Hematopoietic multipotent progenitor cell treated with erythropoietin and hydrocortisone succinate and interleukin-3 and kit ligand, for 4 days (in vitro differentiated cells): ENCODE measurements at regions not wholly inside any gene's neighbourhood (a gene's known extent, or its start where the extent isn't known, plus 50 kb on each side); places are given as distances from the start of the nearest gene placed in this dataset.

Experiments used
- DNase-seq: peaks from one replicate; pipeline ENCODE4 v3.0.0-alpha.2; 2015

GRCh38 chr1:98104289-98104688 is 183.5 kb upstream of the DPYD start:
- DNase-seq: no peak

GRCh38 chr1:98103617-98104285 is 182.9 kb upstream of the DPYD start:
- no peak for DNase-seq

- no peak for DNase-seq
Observed at GRCh38 chr1:98102345-98103030, 181.7 kb upstream of the DPYD start.

GRCh38 chr1:98101364-98101763 is 180.5 kb upstream of the DPYD start:
- no peak for DNase-seq

- DNase-seq: no peak
Observed at GRCh38 chr1:98099501-98099900, 178.7 kb upstream of the DPYD start.

- no peak for DNase-seq
Observed at GRCh38 chr1:98098473-98098872, 177.6 kb upstream of the DPYD start.

- no peak for DNase-seq
Observed at GRCh38 chr1:98090351-98090750, 169.5 kb upstream of the DPYD start.

- no peak for DNase-seq
Observed at GRCh38 chr1:98088381-98088780, 167.5 kb upstream of the DPYD start.

GRCh38 chr1:98086796-98087441 is 166.1 kb upstream of the DPYD start:
- no peak for DNase-seq

GRCh38 chr1:98086156-98086555 is 165.3 kb upstream of the DPYD start:
- no peak for DNase-seq

GRCh38 chr1:98084188-98084587 is 163.4 kb upstream of the DPYD start:
- no peak for DNase-seq

- no peak for DNase-seq
Observed at GRCh38 chr1:98081944-98082343, 161.1 kb upstream of the DPYD start.

- peak; percentile 27 for DNase-seq
Observed at GRCh38 chr1:98078596-98078995, 157.8 kb upstream of the DPYD start.

GRCh38 chr1:98077691-98078090 is 156.9 kb upstream of the DPYD start:
- DNase-seq: no peak

- no peak for DNase-seq
Observed at GRCh38 chr1:98075626-98076025, 154.8 kb upstream of the DPYD start.

- no peak for DNase-seq
Observed at GRCh38 chr1:98073823-98074222, 153.0 kb upstream of the DPYD start.

GRCh38 chr1:98073106-98073505 is 152.3 kb upstream of the DPYD start:
- no peak for DNase-seq

- DNase-seq: no peak
Observed at GRCh38 chr1:98072047-98072446, 151.2 kb upstream of the DPYD start.

- DNase-seq: no peak
Observed at GRCh38 chr1:98068016-98068415, 147.2 kb upstream of the DPYD start.

- no peak for DNase-seq
Observed at GRCh38 chr1:98066911-98067310, 146.1 kb upstream of the DPYD start.

- no peak for DNase-seq
Observed at GRCh38 chr1:98059620-98060019, 138.8 kb upstream of the DPYD start.

- DNase-seq: no peak
Observed at GRCh38 chr1:98058676-98059075, 137.8 kb upstream of the DPYD start.

GRCh38 chr1:98057236-98057910 is 136.5 kb upstream of the DPYD start:
- no peak for DNase-seq

GRCh38 chr1:98056781-98057180 is 135.9 kb upstream of the DPYD start:
- no peak for DNase-seq
